SHP77 (cell line): ENCODE measurements at regions not wholly inside any gene's neighbourhood (a gene's known extent, or its start where the extent isn't known, plus 50 kb on each side); places are given as distances from the start of the nearest gene placed in this dataset.
A peak's percentile ranks its signal among the peaks of the same experiment; 100 is the strongest.

Experiments used
- DNase-seq, 2 experiments: peaks; one replicate each; lab custom pipeline; 2025; lab: John Stamatoyannopoulos, UW

- no peak for DNase-seq
Observed at GRCh38 chr3:14336749-14337598, 65.4 kb upstream of the SLC6A6 start.

GRCh38 chr3:14337828-14338227 is 64.6 kb upstream of the SLC6A6 start:
- no peak for DNase-seq

GRCh38 chr3:14338242-14338641 is 64.2 kb upstream of the SLC6A6 start:
- DNase-seq, result no peak

GRCh38 chr3:14338898-14339458 is 63.4 kb upstream of the SLC6A6 start:
- no peak for DNase-seq

GRCh38 chr3:14340960-14341708 is 61.3 kb upstream of the SLC6A6 start:
- no peak for DNase-seq

GRCh38 chr3:14343338-14344112 is 58.9 kb upstream of the SLC6A6 start:
- DNase-seq, result no peak

- no peak for DNase-seq
Observed at GRCh38 chr3:14344351-14344750, 58.1 kb upstream of the SLC6A6 start.

- no peak for DNase-seq
Observed at GRCh38 chr3:14345496-14346150, 56.8 kb upstream of the SLC6A6 start.

GRCh38 chr3:14346191-14346590 is 56.2 kb upstream of the SLC6A6 start:
- DNase-seq, result no peak

- no peak for DNase-seq
Observed at GRCh38 chr3:14346642-14347041, 55.8 kb upstream of the SLC6A6 start.

GRCh38 chr3:14347110-14347509 is 55.3 kb upstream of the SLC6A6 start:
- DNase-seq, result no peak

GRCh38 chr3:14351617-14352001 is 50.8 kb upstream of the SLC6A6 start:
- DNase-seq, result no peak

GRCh38 chr3:14352002-14352627 is 50.3 kb upstream of the SLC6A6 start:
- peak; percentile 94 to 95 for DNase-seq
